ENCODE measurements at regions not wholly inside any gene's neighbourhood (a gene's known extent, or its start where the extent isn't known, plus 50 kb on each side); places are given as distances from the start of the nearest gene placed in this dataset.

- H3K4me3 ChIP-seq, result no peak overlapping the region
- intact Hi-C loops (cut with DNase I), result no loop called here
- no peaks in the 10 kb centered on the region for H3K27me3 ChIP-seq
- no peaks in the 10 kb centered on the region for H3K9me3 ChIP-seq
- no peak for TF ChIP-seq CTCF (IDR thresholded peaks at IDR 0.05)
- no peak for TF ChIP-seq POLR2A (IDR thresholded peaks at IDR 0.05)
- 87 to 95% (median 92%) methylated on average over 2 of the region's 2 CpGs for WGBS, 3 donors
- H3K27ac ChIP-seq, result no peak overlapping the region
- no peaks in the 10 kb centered on the region for H3K36me3 ChIP-seq
- peaks cover 8% of the 10 kb centered on the region for H3K4me1 ChIP-seq (ENCODE audit: insufficient read depth)
- DNase-seq, result no peak
Observed at GRCh38 chr2:223218587-223219178, 166.7 kb downstream of the KCNE4 start.

- no peak overlapping the region for H3K27ac ChIP-seq
- intact Hi-C loops (cut with DNase I), result no loop called here
- WGBS, 3 donors, result 75 to 79% (median 76%) methylated on average over 9 of the region's 9 CpGs
- no peaks in the 10 kb centered on the region for H3K9me3 ChIP-seq
- H3K4me1 ChIP-seq (ENCODE audit: insufficient read depth), result peaks cover 2% of the 10 kb centered on the region
- no peak for TF ChIP-seq CTCF (IDR thresholded peaks at IDR 0.05)
- TF ChIP-seq EP300 (IDR thresholded peaks at IDR 0.05), result no peak
- no peak overlapping the region for H3K4me3 ChIP-seq
- DNase-seq, result no peak
- H3K36me3 ChIP-seq, result no peaks in the 10 kb centered on the region
- H3K27me3 ChIP-seq, result no peaks in the 10 kb centered on the region
Observed at GRCh38 chr2:223219872-223220657, 168.1 kb downstream of the KCNE4 start.

GRCh38 chr2:223220658-223220925 lies 168.6 kb downstream of the KCNE4 start:
- Histone ChIP-seq H3K27me3 (no peaks in the 10 kb centered on the region), H3K27ac (no peak overlapping the region), H3K36me3 (no peaks in the 10 kb centered on the region), H3K9me3 (no peaks in the 10 kb centered on the region), H3K4me3 (no peak overlapping the region), H3K4me1 (ENCODE audit: insufficient read depth) (no peaks in the 10 kb centered on the region)
- no peak for DNase-seq
- no peak for TF ChIP-seq POLR2A (IDR thresholded peaks at IDR 0.05)
- no peak for TF ChIP-seq EP300 (IDR thresholded peaks at IDR 0.05)
- no peak for TF ChIP-seq CTCF (IDR thresholded peaks at IDR 0.05)
- intact Hi-C loops (cut with DNase I), result no loop called here
- 55 to 59% (median 59%) methylated on average over 1 of the region's 1 CpG for WGBS, 3 donors

- intact Hi-C loops (cut with DNase I), result no loop called here
Observed at GRCh38 chr2:223221139-223221835, 169.3 kb downstream of the KCNE4 start.

More at GRCh38 chr2:223221139-223221835, 169.3 kb downstream of the KCNE4 start:
- DNase-seq, result no peak
- Histone ChIP-seq H3K9me3 (no peaks in the 10 kb centered on the region), H3K27me3 (no peaks in the 10 kb centered on the region), H3K4me1 (ENCODE audit: insufficient read depth) (no peaks in the 10 kb centered on the region), H3K27ac (no peak overlapping the region), H3K4me3 (no peak overlapping the region), H3K36me3 (no peaks in the 10 kb centered on the region)
- 73 to 97% (median 94%) methylated on average over 4 of the region's 4 CpGs for WGBS, 3 donors
- TF ChIP-seq CTCF (IDR thresholded peaks at IDR 0.05) (no peak), POLR2A (IDR thresholded peaks at IDR 0.05) (no peak), EP300 (IDR thresholded peaks at IDR 0.05) (no peak)
